Sigmoid colon (tissue), 6 donors: ENCODE measurements at regions not wholly inside any gene's neighbourhood (a gene's known extent, or its start where the extent isn't known, plus 50 kb on each side); places are given as distances from the start of the nearest gene placed in this dataset.

Experiments
- DNase-seq: peaks from one replicate; pipeline ENCODE4 v3.0.0-alpha.2; 2019
- H3K27ac ChIP-seq, 4 donors: fragments of 200-600 bp; sonication (generic); one replicate each; pipeline ENCODE4 v1.5.1; 2016 to 2019; ENCODE audit warnings: mild to moderate bottlenecking in 1 of 4
- H3K27me3 ChIP-seq, 3 donors: fragments of 200-600 bp; sonication (generic); one replicate each; pipeline ENCODE4 v1.5.1; 2019; ENCODE audit warnings: mild to moderate bottlenecking in 1 of 3
- H3K36me3 ChIP-seq, 4 donors: fragments of 200-600 bp; sonication (generic); one replicate each; pipeline ENCODE4 v1.5.1; 2016 to 2019
- H3K4me1 ChIP-seq, 4 donors: fragments of 200-600 bp; sonication (generic); one replicate each; pipeline ENCODE4 v1.5.1; 2017 to 2019
- H3K4me3 ChIP-seq, 4 donors: fragments of 200-600 bp; sonication (generic); one replicate each; pipeline ENCODE4 v1.5.1; 2017 to 2019; ENCODE audit warnings: mild to moderate bottlenecking in 2 of 4, moderate library complexity in 1 of 4
- H3K9me3 ChIP-seq, 4 donors: fragments of 200-600 bp in 3 of 4; sonication (generic) in 3 of 4; one replicate each; pipeline versions ENCODE4 v1.5.1 to v1.6.1; 2013 to 2019
- CTCF ChIP-seq, 4 experiments: fragments of 450-650 bp in 3 of 4; fragments of 200-600 bp in 1 of 4; IDR thresholded peaks; one replicate each; pipeline ENCODE4 v1.5.1; 2016 to 2019; ENCODE audit warnings: antibody characterized with exemption in 4 of 4, mild to moderate bottlenecking in 3 of 4, moderate library complexity in 2 of 4
- EP300 ChIP-seq, 4 donors: sonication (generic); formaldehyde crosslinking; IDR thresholded peaks; one replicate each; pipeline ENCODE4 v1.6.1; 2017; ENCODE audit warnings: antibody characterized with exemption in 4 of 4
- POLR2A ChIP-seq, 2 donors: fragments of 450-650 bp; IDR thresholded peaks; one replicate each; pipeline ENCODE4 v1.6.1; 2016; ENCODE audit warnings: antibody characterized with exemption in 2 of 2, mild to moderate bottlenecking in 2 of 2, moderate library complexity in 2 of 2
- POLR2AphosphoS5 ChIP-seq, 4 donors: sonication (generic); formaldehyde crosslinking; IDR thresholded peaks; one replicate each; pipeline ENCODE4 v1.6.1; 2017; ENCODE audit warnings: antibody characterized with exemption in 4 of 4
- WGBS, 2 donors: extraction: QIAGEN DNeasy Blood & Tissue Kit; methylation state at CpG; one replicate each; pipeline ENCODE4 v1.1.7; 2013; 5-methylcytosine and 5-hydroxymethylcytosine counted together
- intact Hi-C: fragments of 100-400 bp; cut with DNase I; formaldehyde crosslinking; loops from one replicate; pipeline ENCODE4 v1.15.1; 2023
- donor health status: healthy with polysubstance abuse.
- donor health status: healthy.

- intact Hi-C loops = no loop called here
- peaks cover 0 to 23% (median 4%) of the 10 kb centered on the region in 4 donors for H3K4me1 ChIP-seq
- H3K27me3 ChIP-seq = no peaks in the 10 kb centered on the region
- H3K9me3 ChIP-seq = no peaks in the 10 kb centered on the region
- H3K36me3 ChIP-seq = no peaks in the 10 kb centered on the region
- H3K27ac ChIP-seq = peak overlapping the region in 1 of 4 donors; percentile 10
- no peak for TF ChIP-seq POLR2AphosphoS5 (IDR thresholded peaks at IDR 0.05)
- no peak for TF ChIP-seq POLR2A (IDR thresholded peaks at IDR 0.05)
- no peak for TF ChIP-seq EP300 (IDR thresholded peaks at IDR 0.05)
- no peak for TF ChIP-seq CTCF (IDR thresholded peaks at IDR 0.05)
- H3K4me3 ChIP-seq = no peak overlapping the region
- WGBS, 2 donors = 74 to 88% methylated on average over 8 of the region's 8 CpGs
- DNase-seq = no peak
Measured at GRCh38 chrY:7729318-7730011, 817.9 kb upstream of the AMELY start.

- H3K9me3 ChIP-seq = no peaks in the 10 kb centered on the region
- no peak for DNase-seq
- 46 to 65% methylated on average over 2 of the region's 2 CpGs for WGBS, 2 donors
- H3K4me1 ChIP-seq = peaks cover 0 to 23% (median 4%) of the 10 kb centered on the region in 4 donors
- H3K4me3 ChIP-seq = no peak overlapping the region
- H3K27ac ChIP-seq = no peak overlapping the region
- TF ChIP-seq EP300 (IDR thresholded peaks at IDR 0.05) (no peak), POLR2AphosphoS5 (IDR thresholded peaks at IDR 0.05) (no peak), CTCF (IDR thresholded peaks at IDR 0.05) (no peak), POLR2A (IDR thresholded peaks at IDR 0.05) (no peak)
- H3K27me3 ChIP-seq = no peaks in the 10 kb centered on the region
- H3K36me3 ChIP-seq = no peaks in the 10 kb centered on the region
- intact Hi-C loops = no loop called here
Measured at GRCh38 chrY:7728935-7729317, 817.4 kb upstream of the AMELY start.

GRCh38 chrY:7725791-7726460 is 814.4 kb upstream of the AMELY start:
- H3K27ac ChIP-seq = no peak overlapping the region
- TF ChIP-seq CTCF (IDR thresholded peaks at IDR 0.05) = no peak
- H3K4me3 ChIP-seq = no peak overlapping the region
- peaks cover 0 to 19% (median 4%) of the 10 kb centered on the region in 4 donors for H3K4me1 ChIP-seq
- WGBS, 2 donors = 83 to 89% methylated on average over 4 of the region's 4 CpGs
- intact Hi-C loops = no loop called here
- no peak for DNase-seq
- no peaks in the 10 kb centered on the region for H3K9me3 ChIP-seq
- H3K27me3 ChIP-seq = no peaks in the 10 kb centered on the region
- H3K36me3 ChIP-seq = no peaks in the 10 kb centered on the region

- Histone ChIP-seq H3K27ac (no peak overlapping the region), H3K9me3 (no peaks in the 10 kb centered on the region), H3K4me1 (peaks cover 0 to 8% (median 0%) of the 10 kb centered on the region in 4 donors), H3K27me3 (no peaks in the 10 kb centered on the region), H3K36me3 (no peaks in the 10 kb centered on the region), H3K4me3 (no peak overlapping the region)
- WGBS, 2 donors = 12 to 26% methylated on average over 1 of the region's 1 CpG
- intact Hi-C loops = no loop called here
- TF ChIP-seq EP300 (IDR thresholded peaks at IDR 0.05) (no peak), POLR2AphosphoS5 (IDR thresholded peaks at IDR 0.05) (no peak), CTCF (IDR thresholded peaks at IDR 0.05) (no peak), POLR2A (IDR thresholded peaks at IDR 0.05) (no peak)
- no peak for DNase-seq
Measured at GRCh38 chrY:7723991-7724632, 812.6 kb upstream of the AMELY start.
